Naive thymus-derived CD4-positive, alpha-beta T cell (primary cell): ENCODE measurements at regions not wholly inside any gene's neighbourhood (a gene's known extent, or its start where the extent isn't known, plus 50 kb on each side); places are given as distances from the start of the nearest gene placed in this dataset.

Experiments used
- ATAC-seq: fragments of 150-1000 bp; cut with Tn5 transposase; 2 replicates; pipeline ENCODE4 v1.10.0; 2021; ENCODE audit warnings: mild to moderate bottlenecking, moderate library complexity
- CTCF ChIA-PET: fragments of 350-600 bp; sonication (Branson Sonifier 250); formaldehyde crosslinking; loops from one replicate; lab custom pipeline; 2021; ENCODE audit warnings: antibody characterized with exemption; lab: Charles Lee
- POLR2A ChIA-PET: fragments of 350-600 bp; sonication (Branson Sonifier 250); formaldehyde crosslinking; loops from one replicate; lab custom pipeline; 2021; ENCODE audit warnings: antibody characterized with exemption, inconsistent platforms; lab: Charles Lee
- DNase-seq, 9 donors: peaks; one replicate each; pipeline versions ENCODE4 v3.0.0 to v3.0.0-alpha.2; 2020 to 2022; ENCODE audit warnings: mixed read lengths in 1 of 9
- H3K27ac ChIP-seq: one replicate; pipeline ENCODE4 v1.7.0; 2013; ENCODE audit warnings: mild to moderate bottlenecking, low read depth, low read length, moderate library complexity
- H3K27me3 ChIP-seq, 2 donors: one replicate each; pipeline ENCODE4 v1.7.0; 2013; ENCODE audit warnings: low read length in 2 of 2, mild to moderate bottlenecking in 2 of 2, moderate library complexity in 2 of 2; ENCODE audit not compliant: control insufficient read depth in 2 of 2, insufficient read depth in 2 of 2
- H3K36me3 ChIP-seq, 3 experiments: 1 replicate in 2 of 3; 2 replicates in 1 of 3; pipeline ENCODE4 v1.7.0; 2013; ENCODE audit warnings: low read length in 3 of 3, mild to moderate bottlenecking in 3 of 3, moderate library complexity in 1 of 3; ENCODE audit not compliant: insufficient read depth in 3 of 3, control insufficient read depth in 2 of 3
- H3K4me1 ChIP-seq, 2 donors: one replicate each; pipeline ENCODE4 v1.7.0; 2013; ENCODE audit warnings: low read length in 2 of 2, mild to moderate bottlenecking in 2 of 2, moderate library complexity in 1 of 2; ENCODE audit not compliant: control insufficient read depth in 2 of 2, insufficient read depth in 2 of 2
- H3K4me3 ChIP-seq: 2 replicates; pipeline ENCODE4 v1.7.0; 2013; ENCODE audit warnings: mild to moderate bottlenecking, low read length
- H3K9me3 ChIP-seq, 3 experiments: 1 replicate in 2 of 3; 2 replicates in 1 of 3; pipeline ENCODE4 v1.7.0; 2013; ENCODE audit warnings: low read length in 3 of 3; ENCODE audit not compliant: control insufficient read depth in 2 of 3
- H3K27ac Mint-ChIP-seq, 9 donors: one replicate each; pipeline ENCODE4 v1.8.0; 2020 to 2022; ENCODE audit warnings: mixed read lengths in 9 of 9, mild to moderate bottlenecking in 8 of 9, moderate library complexity in 5 of 9, inconsistent platforms in 2 of 9
- H3K27me3 Mint-ChIP-seq, 5 donors: one replicate each; pipeline ENCODE4 v1.8.0; 2021 to 2022; ENCODE audit warnings: mixed read lengths in 5 of 5, mild to moderate bottlenecking in 1 of 5
- H3K36me3 Mint-ChIP-seq, 5 donors: one replicate each; pipeline ENCODE4 v1.8.0; 2020 to 2022; ENCODE audit warnings: mixed read lengths in 5 of 5, mild to moderate bottlenecking in 3 of 5, inconsistent platforms in 1 of 5
- H3K4me1 Mint-ChIP-seq, 7 donors: one replicate each; pipeline ENCODE4 v1.8.0; 2020 to 2022; ENCODE audit warnings: mixed read lengths in 7 of 7, mild to moderate bottlenecking in 3 of 7, inconsistent platforms in 1 of 7
- H3K4me3 Mint-ChIP-seq, 10 donors: one replicate each; pipeline ENCODE4 v1.8.0; 2020 to 2022; ENCODE audit warnings: mild to moderate bottlenecking in 10 of 10, mixed read lengths in 10 of 10, moderate library complexity in 6 of 10, inconsistent platforms in 2 of 10
- H3K9me3 Mint-ChIP-seq, 11 donors: one replicate each; pipeline ENCODE4 v1.8.0; 2020 to 2022; ENCODE audit warnings: mixed read lengths in 11 of 11, mild to moderate bottlenecking in 4 of 11, inconsistent platforms in 1 of 11, moderate library complexity in 1 of 11
- intact Hi-C, 2 donors: fragments of 100-400 bp; cut with micrococcal nuclease; formaldehyde crosslinking; loops; one replicate each; pipeline ENCODE4 v1.15.1; 2023

DNA sequence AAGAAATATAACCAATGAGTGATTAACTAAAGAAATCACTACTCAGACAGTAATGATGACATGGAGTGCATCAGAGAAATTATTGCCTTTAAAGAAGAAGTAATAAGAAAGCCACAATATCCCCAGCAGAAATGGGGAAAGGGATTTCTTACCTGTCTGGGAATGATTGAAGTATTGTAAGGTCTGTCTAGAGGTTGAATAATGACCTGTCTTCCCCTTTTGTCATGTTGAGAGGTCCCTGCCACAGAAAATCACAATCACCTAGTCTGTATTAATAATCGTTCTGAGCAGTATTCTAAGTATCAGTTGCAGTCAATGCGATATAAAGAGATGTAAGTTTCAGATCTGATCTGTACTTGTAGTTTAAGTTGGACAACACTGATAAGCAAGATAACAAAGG is 349.1 kb upstream of the TPK1 start:
- CTCF ChIA-PET = no interaction called here
- intact Hi-C loops = no loop called here
- no peak for ATAC-seq
- no peak overlapping the region for H3K4me3 Mint-ChIP-seq
- peaks cover 0 to 9% (median 5%) of the 10 kb centered on the region in 5 donors for H3K27me3 Mint-ChIP-seq
- Histone ChIP-seq H3K9me3 (no peaks in the 10 kb centered on the region), H3K27ac (no peak overlapping the region), H3K36me3 (no peaks in the 10 kb centered on the region), H3K4me3 (no peak overlapping the region), H3K4me1 (no peaks in the 10 kb centered on the region), H3K27me3 (no peaks in the 10 kb centered on the region)
- POLR2A ChIA-PET = no interaction called here
- no peaks in the 10 kb centered on the region for H3K36me3 Mint-ChIP-seq
- DNase-seq = no peak
- no peaks in the 10 kb centered on the region for H3K4me1 Mint-ChIP-seq
- H3K9me3 Mint-ChIP-seq = peaks cover 0 to 4% (median 0%) of the 10 kb centered on the region in 11 donors
- no peak overlapping the region for H3K27ac Mint-ChIP-seq

GRCh38 chr7:145183069-145183468 is 347.2 kb upstream of the TPK1 start:
- no peak overlapping the region for H3K4me3 ChIP-seq
- H3K4me1 ChIP-seq = no peaks in the 10 kb centered on the region
- no peak for DNase-seq
- H3K9me3 Mint-ChIP-seq = peaks cover 0 to 4% (median 0%) of the 10 kb centered on the region in 11 donors
- no peaks in the 10 kb centered on the region for H3K36me3 ChIP-seq
- POLR2A ChIA-PET = no interaction called here
- H3K27ac Mint-ChIP-seq = no peak overlapping the region
- H3K9me3 ChIP-seq = no peaks in the 10 kb centered on the region
- H3K4me3 Mint-ChIP-seq = no peak overlapping the region
- no peak for ATAC-seq
- peaks cover 0 to 9% (median 5%) of the 10 kb centered on the region in 5 donors for H3K27me3 Mint-ChIP-seq
- no peak overlapping the region for H3K27ac ChIP-seq
- intact Hi-C loops = no loop called here
- CTCF ChIA-PET = interaction anchor here (0.5 kb wide), 1 partner anchor 25 kb away, joined by 3 read pairs; no protein-coding TSS in a partner anchor
- H3K4me1 Mint-ChIP-seq = no peaks in the 10 kb centered on the region
- no peaks in the 10 kb centered on the region for H3K27me3 ChIP-seq
- H3K36me3 Mint-ChIP-seq = no peaks in the 10 kb centered on the region

DNA sequence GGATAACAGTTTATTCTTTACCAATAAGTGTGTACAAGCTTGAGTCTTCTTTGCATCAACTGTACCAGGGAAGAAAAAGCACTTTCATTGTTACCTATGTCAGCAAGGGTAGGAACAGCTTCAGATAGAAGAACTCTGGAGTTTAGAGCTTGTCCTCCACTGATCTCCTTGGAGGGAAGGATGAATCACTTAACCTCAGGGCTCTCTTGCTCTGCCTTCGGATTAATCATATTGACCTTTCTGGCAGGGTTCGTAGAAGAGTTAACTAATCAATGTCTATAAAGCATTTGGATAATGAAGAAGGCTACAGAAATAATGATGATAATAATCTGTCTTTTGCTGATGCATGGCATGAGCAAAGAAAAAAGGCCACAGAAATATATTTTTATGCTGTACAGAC is 339.5 kb upstream of the TPK1 start:
- POLR2A ChIA-PET = no interaction called here
- Mint-ChIP-seq H3K36me3 (no peaks in the 10 kb centered on the region), H3K27ac (no peak overlapping the region), H3K4me3 (no peak overlapping the region), H3K27me3 (peaks cover 0 to 6% (median 4%) of the 10 kb centered on the region in 5 donors), H3K9me3 (peaks cover 0 to 4% (median 0%) of the 10 kb centered on the region in 11 donors), H3K4me1 (no peaks in the 10 kb centered on the region)
- Histone ChIP-seq H3K36me3 (no peaks in the 10 kb centered on the region), H3K27ac (no peak overlapping the region), H3K27me3 (no peaks in the 10 kb centered on the region), H3K4me1 (no peaks in the 10 kb centered on the region), H3K4me3 (no peak overlapping the region), H3K9me3 (no peaks in the 10 kb centered on the region)
- CTCF ChIA-PET = no interaction called here
- DNase-seq = no peak
- intact Hi-C loops = no loop called here
- no peak for ATAC-seq

- ChIA-PET POLR2A (no interaction called here), CTCF (no interaction called here)
- Mint-ChIP-seq H3K27ac (no peak overlapping the region), H3K4me3 (no peak overlapping the region), H3K9me3 (peaks cover 0 to 3% (median 0%) of the 10 kb centered on the region in 11 donors), H3K36me3 (no peaks in the 10 kb centered on the region), H3K27me3 (peaks cover 0 to 13% (median 6%) of the 10 kb centered on the region in 5 donors), H3K4me1 (no peaks in the 10 kb centered on the region)
- ATAC-seq (no peak), DNase-seq (no peak)
- Histone ChIP-seq H3K4me1 (no peaks in the 10 kb centered on the region), H3K27me3 (no peaks in the 10 kb centered on the region), H3K36me3 (no peaks in the 10 kb centered on the region), H3K27ac (no peak overlapping the region), H3K9me3 (no peaks in the 10 kb centered on the region), H3K4me3 (no peak overlapping the region)
- intact Hi-C loops = no loop called here
Measured at GRCh38 chr7:145169908-145170307, 334.1 kb upstream of the TPK1 start.

- POLR2A ChIA-PET = no interaction called here
- no peak overlapping the region for H3K27ac Mint-ChIP-seq
- H3K27me3 Mint-ChIP-seq = peaks cover 0 to 13% (median 4%) of the 10 kb centered on the region in 5 donors
- H3K9me3 Mint-ChIP-seq = no peaks in the 10 kb centered on the region
- Histone ChIP-seq H3K4me1 (no peaks in the 10 kb centered on the region), H3K27ac (no peak overlapping the region), H3K9me3 (no peaks in the 10 kb centered on the region), H3K4me3 (no peak overlapping the region), H3K36me3 (no peaks in the 10 kb centered on the region), H3K27me3 (no peaks in the 10 kb centered on the region)
- no peaks in the 10 kb centered on the region for H3K36me3 Mint-ChIP-seq
- intact Hi-C loops = no loop called here
- no peak for DNase-seq
- no peak overlapping the region for H3K4me3 Mint-ChIP-seq
- peak; percentile 14 for ATAC-seq
- CTCF ChIA-PET = no interaction called here
- no peaks in the 10 kb centered on the region for H3K4me1 Mint-ChIP-seq
Measured at GRCh38 chr7:145168879-145169278, 333.0 kb upstream of the TPK1 start.

GRCh38 chr7:145168427-145168826 is 332.6 kb upstream of the TPK1 start:
- ATAC-seq = no peak
- H3K27ac Mint-ChIP-seq = no peak overlapping the region
- ChIA-PET POLR2A (no interaction called here), CTCF (no interaction called here)
- H3K27me3 Mint-ChIP-seq = peaks cover 0 to 17% (median 3%) of the 10 kb centered on the region in 5 donors
- H3K4me1 Mint-ChIP-seq = peaks cover 0 to 2% (median 0%) of the 10 kb centered on the region in 7 donors
- no peaks in the 10 kb centered on the region for H3K36me3 Mint-ChIP-seq
- Histone ChIP-seq H3K4me3 (no peak overlapping the region), H3K9me3 (no peaks in the 10 kb centered on the region), H3K36me3 (no peaks in the 10 kb centered on the region), H3K27me3 (no peaks in the 10 kb centered on the region), H3K27ac (no peak overlapping the region), H3K4me1 (no peaks in the 10 kb centered on the region)
- H3K4me3 Mint-ChIP-seq = no peak overlapping the region
- H3K9me3 Mint-ChIP-seq = no peaks in the 10 kb centered on the region
- intact Hi-C loops = no loop called here
- DNase-seq = no peak

DNA sequence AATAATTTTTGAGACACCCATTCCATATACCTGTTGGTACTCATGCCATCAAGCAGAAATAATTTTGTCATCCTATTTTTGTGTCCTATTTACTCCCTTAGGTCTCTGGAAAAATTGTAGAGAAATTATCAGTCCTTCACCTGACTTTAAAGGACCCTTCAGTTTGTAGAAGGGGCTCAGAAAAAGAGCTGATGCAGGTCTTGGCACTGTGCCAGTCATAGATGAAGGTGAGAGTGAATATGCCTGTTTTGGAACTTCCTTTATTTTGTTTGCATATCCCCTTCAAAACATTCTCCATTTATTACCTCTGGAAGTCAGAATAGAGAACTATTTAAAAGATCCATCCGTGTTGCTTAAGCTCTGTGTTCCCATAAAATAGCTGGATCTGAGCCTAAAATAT is 321.0 kb upstream of the TPK1 start:
- no peaks in the 10 kb centered on the region for H3K9me3 ChIP-seq
- ChIA-PET CTCF (no interaction called here), POLR2A (no interaction called here)
- H3K4me3 Mint-ChIP-seq = no peak overlapping the region
- H3K4me1 Mint-ChIP-seq = no peaks in the 10 kb centered on the region
- no peaks in the 10 kb centered on the region for H3K36me3 Mint-ChIP-seq
- H3K27ac Mint-ChIP-seq = no peak overlapping the region
- H3K36me3 ChIP-seq = no peaks in the 10 kb centered on the region
- ATAC-seq (no peak), DNase-seq (no peak)
- no peaks in the 10 kb centered on the region for H3K4me1 ChIP-seq
- H3K27me3 ChIP-seq = no peaks in the 10 kb centered on the region
- intact Hi-C loops = no loop called here
- H3K27ac ChIP-seq = no peak overlapping the region
- H3K27me3 Mint-ChIP-seq = peaks cover 0 to 14% (median 0%) of the 10 kb centered on the region in 5 donors
- no peaks in the 10 kb centered on the region for H3K9me3 Mint-ChIP-seq
- H3K4me3 ChIP-seq = no peak overlapping the region
